ENCODE measurements at regions not wholly inside any gene's neighbourhood (a gene's known extent, or its start where the extent isn't known, plus 50 kb on each side); places are given as distances from the start of the nearest gene placed in this dataset.

- no peak for DNase-seq
Measured at GRCh38 chr9:73011181-73011750, 58.4 kb upstream of the ALDH1A1 start.

GRCh38 chr9:73009649-73010288 is 56.9 kb upstream of the ALDH1A1 start:
- no peak for DNase-seq

- DNase-seq: no peak
Measured at GRCh38 chr9:73007966-73008672, 55.3 kb upstream of the ALDH1A1 start.

- DNase-seq: no peak
Measured at GRCh38 chr9:73006986-73007385, 54.1 kb upstream of the ALDH1A1 start.
